ENCODE measurements at regions not wholly inside any gene's neighbourhood (a gene's known extent, or its start where the extent isn't known, plus 50 kb on each side); places are given as distances from the start of the nearest gene placed in this dataset.
"Not testable (repeated sequence)": the region's sequence is repeated elsewhere in the genome, so short reads cannot be mapped to it uniquely, and the experiment has no call there.

DNA sequence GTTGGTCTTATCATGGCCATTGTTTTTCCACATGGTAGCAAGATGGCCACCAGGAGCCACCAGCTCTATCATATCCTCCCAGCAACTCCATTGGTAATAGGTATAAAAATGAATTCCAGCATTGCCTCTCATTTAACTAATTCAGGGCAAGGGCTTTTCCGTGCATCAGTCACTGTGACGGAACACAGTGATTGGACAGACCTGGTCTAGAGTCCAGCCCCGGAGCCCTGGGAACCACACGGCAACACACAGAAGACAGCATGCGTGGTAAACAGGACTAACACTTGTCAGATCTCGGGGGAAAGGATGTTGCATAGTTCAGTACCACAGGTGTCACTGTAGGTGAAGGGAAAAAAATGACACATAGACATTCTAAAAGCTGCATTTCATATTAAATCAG lies 638.0 kb upstream of the RBFOX1 start:
- DNase-seq (ENCODE audit: low read depth, low spot score) = no peak
- H3K27ac ChIP-seq = no peak overlapping the region

GRCh38 chr16:6693418-6693817 lies 639.2 kb upstream of the RBFOX1 start:
- DNase-seq (ENCODE audit: low read depth, low spot score); H3K27ac ChIP-seq: not testable (repeated sequence)

GRCh38 chr16:6692874-6693273 lies 639.8 kb upstream of the RBFOX1 start:
- no peak overlapping the region for H3K27ac ChIP-seq
- DNase-seq (ENCODE audit: low read depth, low spot score) = no peak

DNA sequence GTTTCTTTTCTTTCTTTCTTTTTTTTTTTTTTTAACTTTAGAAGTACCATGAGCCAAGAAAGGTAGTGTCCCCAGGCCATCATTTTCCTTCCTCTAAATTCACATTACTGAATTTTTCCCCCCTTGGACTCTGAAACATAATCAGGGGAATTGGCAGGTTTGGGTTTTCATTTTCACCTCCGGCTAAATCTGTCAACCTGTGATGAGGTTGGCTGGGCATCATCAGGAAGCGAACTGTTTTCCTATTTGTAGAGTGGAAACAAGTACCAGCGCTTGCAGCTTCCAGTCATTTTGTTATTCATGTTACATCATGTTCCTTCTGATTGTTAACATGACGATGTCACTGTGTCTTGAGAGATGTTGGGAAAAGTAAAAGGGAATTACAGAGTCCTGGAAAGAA lies 641.9 kb upstream of the RBFOX1 start:
- DNase-seq (ENCODE audit: low read depth, low spot score) = no peak
- no peak overlapping the region for H3K27ac ChIP-seq

GRCh38 chr16:6689643-6690042 lies 643.0 kb upstream of the RBFOX1 start:
- H3K27ac ChIP-seq = no peak overlapping the region
- DNase-seq (ENCODE audit: low read depth, low spot score) = no peak

DNA sequence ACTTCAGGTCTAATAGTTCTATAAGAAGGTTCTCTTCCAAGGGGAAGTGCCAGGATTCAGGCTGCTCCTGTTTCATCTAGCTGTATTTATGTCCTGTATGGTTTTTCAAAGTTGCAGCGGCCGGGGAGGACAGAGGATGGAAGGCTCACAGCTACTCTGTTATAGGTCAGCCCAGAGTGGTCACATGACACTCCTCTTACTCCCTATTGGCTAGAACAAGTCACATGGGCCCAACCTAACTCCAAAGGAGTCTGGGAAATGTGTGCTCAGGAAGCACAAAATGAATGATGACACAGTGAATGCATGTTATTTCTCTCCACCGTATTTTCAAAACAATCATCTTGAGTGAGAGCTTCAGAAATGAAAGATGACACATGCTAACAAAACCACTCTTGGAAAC lies 645.1 kb upstream of the RBFOX1 start:
- no peak overlapping the region for H3K27ac ChIP-seq
- no peak for DNase-seq (ENCODE audit: low read depth, low spot score)

GRCh38 chr16:6684076-6684673 lies 648.5 kb upstream of the RBFOX1 start:
- no peak for DNase-seq (ENCODE audit: low read depth, low spot score)
- no peak overlapping the region for H3K27ac ChIP-seq

DNA sequence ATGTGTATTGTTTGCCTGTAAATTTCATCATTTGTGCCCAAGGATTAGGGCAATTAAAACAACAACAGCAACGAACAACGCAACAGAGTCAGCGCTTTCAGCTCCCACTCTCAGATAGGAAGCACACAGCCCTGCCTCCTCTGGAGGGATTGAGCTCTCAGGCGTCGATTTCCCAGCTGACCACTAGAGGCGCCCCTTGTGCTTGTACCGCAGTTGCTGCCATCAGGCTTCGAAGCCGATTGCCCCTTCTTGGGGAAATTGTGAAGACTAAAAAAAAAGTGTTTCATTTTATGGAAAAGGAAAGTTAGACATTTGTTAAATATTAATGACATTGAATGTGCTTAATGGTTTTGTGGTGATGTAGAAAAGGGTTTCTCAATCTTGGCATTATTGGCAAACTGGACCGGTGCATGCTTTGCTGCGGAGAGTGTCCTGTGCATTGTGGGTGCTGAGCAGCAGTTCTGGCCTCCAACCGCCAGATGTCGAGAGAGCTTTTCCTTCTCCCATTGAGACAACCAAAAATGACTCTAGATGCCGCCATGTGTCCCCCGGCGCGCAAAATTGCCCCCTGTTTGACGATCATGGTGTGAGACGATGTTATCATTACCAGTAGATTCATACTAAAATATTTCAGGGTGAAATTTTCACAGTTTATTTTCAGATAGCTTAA lies 650.4 kb upstream of the RBFOX1 start:
- DNase-seq (ENCODE audit: low read depth, low spot score) = no peak
- H3K27ac ChIP-seq = no peak overlapping the region

- DNase-seq (ENCODE audit: low read depth, low spot score) = no peak
- H3K27ac ChIP-seq = no peak overlapping the region
Measured at GRCh38 chr16:6678586-6678985, 654.1 kb upstream of the RBFOX1 start.

DNA sequence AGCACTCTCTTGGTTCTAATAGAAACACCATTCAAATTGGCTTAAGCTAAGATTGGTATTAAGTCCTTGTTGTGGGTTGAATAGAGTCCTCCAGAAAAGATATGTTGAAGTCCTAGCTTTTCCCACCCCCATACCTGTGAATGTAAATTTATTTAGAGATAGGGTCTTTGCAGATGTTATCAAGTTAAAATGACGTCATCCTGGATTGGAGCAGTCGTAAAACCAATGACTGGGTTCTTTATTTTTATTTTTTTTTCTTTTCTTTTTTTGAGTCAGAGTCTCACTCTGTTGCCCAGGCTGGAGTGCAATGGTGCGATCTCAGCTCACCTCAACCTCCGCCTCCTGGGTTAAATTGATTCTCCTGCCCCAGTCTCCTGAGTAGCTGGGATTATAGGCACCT lies 658.6 kb upstream of the RBFOX1 start:
- no peak overlapping the region for H3K27ac ChIP-seq
- no peak for DNase-seq (ENCODE audit: low read depth, low spot score)

GRCh38 chr16:6672507-6672906 lies 660.1 kb upstream of the RBFOX1 start:
- no peak for DNase-seq (ENCODE audit: low read depth, low spot score)

DNA sequence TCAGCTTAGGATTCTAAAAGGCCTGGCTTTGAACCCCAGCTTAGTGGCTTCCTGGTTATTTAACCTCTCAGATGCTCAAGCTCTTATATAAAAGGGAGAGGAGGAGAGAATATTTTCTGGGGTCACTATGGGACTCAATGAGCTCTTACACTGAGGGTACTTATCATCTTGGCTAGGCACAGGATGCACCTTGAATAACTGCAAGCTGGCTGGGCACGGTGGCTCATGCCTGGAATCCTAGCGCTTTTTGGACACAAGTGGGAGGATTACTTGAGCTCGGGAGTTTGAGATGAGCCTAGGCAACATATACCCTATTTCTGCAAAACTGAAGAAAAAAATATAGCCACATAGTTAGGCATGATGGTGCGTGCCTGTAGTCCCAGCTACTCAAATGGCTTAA lies 665.3 kb upstream of the RBFOX1 start:
- DNase-seq (ENCODE audit: low read depth, low spot score) = no peak
- H3K27ac ChIP-seq = no peak overlapping the region

More at GRCh38 chr16:6672507-6672906, 660.1 kb upstream of the RBFOX1 start:
- no peak overlapping the region for H3K27ac ChIP-seq

DNA sequence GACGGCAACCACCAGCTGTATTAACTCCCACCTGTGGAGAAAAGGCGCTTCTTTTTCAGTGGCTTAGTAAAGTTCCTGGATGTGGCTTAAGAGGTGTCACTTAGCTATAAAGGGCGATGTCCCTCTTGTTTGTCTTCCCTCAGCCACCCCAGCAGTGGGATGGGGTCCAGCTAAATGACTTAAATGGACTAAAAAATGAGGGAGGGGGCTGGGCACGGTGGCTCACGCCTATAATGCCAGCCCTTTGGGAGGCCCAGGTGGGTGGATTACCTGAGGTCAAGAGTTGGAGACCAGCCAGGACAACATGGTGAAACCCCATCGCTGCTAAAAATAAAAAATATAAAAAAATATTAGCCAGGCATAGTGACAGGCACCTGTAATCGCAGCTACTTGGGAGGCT lies 667.5 kb upstream of the RBFOX1 start:
- H3K27ac ChIP-seq = no peak overlapping the region
- no peak for DNase-seq (ENCODE audit: low read depth, low spot score)

DNA sequence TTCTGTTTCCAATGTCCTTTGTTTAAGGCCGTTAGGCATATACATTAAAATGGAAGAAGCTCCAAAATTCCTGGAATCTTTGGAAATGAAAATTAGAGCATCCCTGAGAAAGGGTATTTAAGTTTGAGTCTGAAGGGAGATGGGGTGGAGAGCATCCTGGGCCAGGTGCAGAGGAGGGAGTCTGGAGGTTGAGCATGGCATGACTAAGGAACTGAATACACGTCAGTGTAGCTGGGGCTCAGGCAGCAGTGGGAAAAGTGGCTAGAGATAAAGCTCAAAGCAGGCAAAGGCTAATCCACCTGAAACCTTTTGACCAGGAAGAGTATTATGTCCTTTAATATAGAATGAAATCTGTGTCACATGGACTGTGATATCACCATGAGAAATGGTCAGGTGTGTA lies 669.0 kb upstream of the RBFOX1 start:
- no peak overlapping the region for H3K27ac ChIP-seq
- no peak for DNase-seq (ENCODE audit: low read depth, low spot score)

DNA sequence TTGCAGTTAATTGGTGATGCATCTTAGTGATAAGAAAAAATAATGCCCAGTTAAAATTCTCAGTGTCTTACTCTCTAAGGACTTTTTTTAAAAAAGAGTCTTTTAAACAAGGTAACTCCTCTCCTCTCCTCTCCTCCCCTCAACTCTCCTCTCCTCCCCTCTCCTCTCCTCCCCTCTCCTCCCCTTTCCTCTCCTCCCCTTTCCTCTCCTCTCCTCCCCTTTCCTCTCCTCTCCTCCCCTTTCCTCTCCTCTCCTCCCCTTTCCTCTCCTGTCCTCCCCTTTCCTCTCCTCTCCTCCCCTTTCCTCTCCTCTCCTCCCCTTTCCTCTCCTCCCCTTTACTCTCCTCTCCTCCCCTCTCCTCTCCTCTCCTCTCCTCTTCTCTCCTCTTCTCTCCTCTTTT lies 675.9 kb upstream of the RBFOX1 start:
- no peak overlapping the region for H3K27ac ChIP-seq
- no peak for DNase-seq (ENCODE audit: low read depth, low spot score)

GRCh38 chr16:6646891-6647290 lies 685.8 kb upstream of the RBFOX1 start:
- no peak overlapping the region for H3K27ac ChIP-seq
- no peak for DNase-seq (ENCODE audit: low read depth, low spot score)

GRCh38 chr16:6645768-6646568 lies 686.7 kb upstream of the RBFOX1 start:
- no peak overlapping the region for H3K27ac ChIP-seq
- DNase-seq (ENCODE audit: low read depth, low spot score) = no peak

GRCh38 chr16:6644916-6645315 lies 687.7 kb upstream of the RBFOX1 start:
- H3K27ac ChIP-seq = no peak overlapping the region
- DNase-seq (ENCODE audit: low read depth, low spot score) = no peak

- DNase-seq (ENCODE audit: low read depth, low spot score) = no peak
- no peak overlapping the region for H3K27ac ChIP-seq
Measured at GRCh38 chr16:6643080-6643686, 689.5 kb upstream of the RBFOX1 start.

GRCh38 chr16:6642271-6642670 lies 690.4 kb upstream of the RBFOX1 start:
- no peak for DNase-seq (ENCODE audit: low read depth, low spot score)
- H3K27ac ChIP-seq = no peak overlapping the region

DNA sequence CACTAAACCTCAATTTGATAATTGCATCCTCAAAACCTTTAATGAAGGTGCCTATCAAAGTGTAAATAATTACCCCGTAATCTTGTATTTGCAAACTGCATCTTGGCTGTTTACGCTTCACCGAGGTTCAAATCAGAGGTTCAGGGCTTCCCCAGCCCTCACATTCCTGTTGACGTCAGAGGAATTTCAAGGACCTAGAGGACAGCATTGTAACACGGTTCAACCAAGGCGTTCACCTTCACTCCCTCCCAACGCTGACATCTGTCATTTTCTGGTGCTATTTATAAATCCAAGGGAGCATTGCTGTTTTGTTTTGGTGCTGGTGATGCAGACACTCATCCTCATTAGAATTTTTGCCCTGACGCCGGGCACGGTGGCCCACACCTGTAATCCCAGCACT lies 691.6 kb upstream of the RBFOX1 start:
- H3K27ac ChIP-seq = no peak overlapping the region
- no peak for DNase-seq (ENCODE audit: low read depth, low spot score)
